ENCODE measurements at regions not wholly inside any gene's neighbourhood (a gene's known extent, or its start where the extent isn't known, plus 50 kb on each side); places are given as distances from the start of the nearest gene placed in this dataset.

DNA sequence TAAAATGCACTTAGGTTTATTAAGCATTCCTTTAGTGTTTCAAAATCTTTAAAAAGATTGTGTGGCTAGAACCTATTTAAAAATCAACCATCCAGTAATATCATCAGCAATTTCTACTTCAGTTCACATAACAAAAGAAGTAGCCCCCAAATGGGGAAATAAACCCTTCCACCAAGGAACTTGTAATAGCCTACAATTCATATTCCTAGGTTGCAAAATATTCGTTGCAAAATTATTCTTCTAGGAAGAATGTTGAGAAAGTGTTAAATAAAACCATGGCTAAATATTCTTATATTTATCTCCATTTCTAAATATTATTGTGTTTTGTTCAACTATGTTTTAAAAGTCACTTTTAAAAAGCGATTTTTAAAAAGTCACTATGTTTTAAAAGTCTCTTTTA is 177.9 kb upstream of the PRLR start:
- TF ChIP-seq, protein P1, sequence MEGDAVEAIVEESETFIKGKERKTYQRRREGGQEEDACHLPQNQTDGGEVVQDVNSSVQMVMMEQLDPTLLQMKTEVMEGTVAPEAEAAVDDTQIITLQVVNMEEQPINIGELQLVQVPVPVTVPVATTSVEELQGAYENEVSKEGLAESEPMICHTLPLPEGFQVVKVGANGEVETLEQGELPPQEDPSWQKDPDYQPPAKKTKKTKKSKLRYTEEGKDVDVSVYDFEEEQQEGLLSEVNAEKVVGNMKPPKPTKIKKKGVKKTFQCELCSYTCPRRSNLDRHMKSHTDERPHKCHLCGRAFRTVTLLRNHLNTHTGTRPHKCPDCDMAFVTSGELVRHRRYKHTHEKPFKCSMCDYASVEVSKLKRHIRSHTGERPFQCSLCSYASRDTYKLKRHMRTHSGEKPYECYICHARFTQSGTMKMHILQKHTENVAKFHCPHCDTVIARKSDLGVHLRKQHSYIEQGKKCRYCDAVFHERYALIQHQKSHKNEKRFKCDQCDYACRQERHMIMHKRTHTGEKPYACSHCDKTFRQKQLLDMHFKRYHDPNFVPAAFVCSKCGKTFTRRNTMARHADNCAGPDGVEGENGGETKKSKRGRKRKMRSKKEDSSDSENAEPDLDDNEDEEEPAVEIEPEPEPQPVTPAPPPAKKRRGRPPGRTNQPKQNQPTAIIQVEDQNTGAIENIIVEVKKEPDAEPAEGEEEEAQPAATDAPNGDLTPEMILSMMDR (IDR thresholded peaks at IDR 0.05), result no peak
- no peak for TF ChIP-seq POLR2AphosphoS5 (IDR thresholded peaks at IDR 0.05)
